H1 (cell line): ENCODE measurements at regions not wholly inside any gene's neighbourhood (a gene's known extent, or its start where the extent isn't known, plus 50 kb on each side); places are given as distances from the start of the nearest gene placed in this dataset.

ENCODE experiments used
- CBX5 ChIP-seq: fragments of 300-800, 300-1000 bp; sonication (generic); IDR thresholded peaks from 2 replicates; pipeline ENCODE4 v1.7.1; 2016; ENCODE audit warnings: antibody characterized with exemption, low read length, low read depth
- CHD1 ChIP-seq: IDR thresholded peaks from 2 replicates; pipeline ENCODE4 v1.6.1; 2012; ENCODE audit warnings: low read depth, low read length, improper control_type of control experiment
- CHD7 ChIP-seq: fragments of 300-600 bp; sonication (generic); IDR thresholded peaks from 2 replicates; pipeline ENCODE4 v1.7.1; 2012; ENCODE audit warnings: low read length, moderate library complexity, mild to moderate bottlenecking, inconsistent platforms; ENCODE audit not compliant: insufficient replicate concordance
- FOSL1 ChIP-seq: IDR thresholded peaks from 2 replicates; pipeline ENCODE4 v1.6.1; 2011; ENCODE audit warnings: mild to moderate bottlenecking, low read depth, low read length, moderate library complexity; ENCODE audit not compliant: insufficient read depth
- GTF2F1 ChIP-seq: IDR thresholded peaks from 2 replicates; pipeline ENCODE4 v1.6.1; 2012; ENCODE audit warnings: low read depth, low read length, improper control_type of control experiment, borderline replicate concordance
- RAD21 ChIP-seq, 2 experiments: IDR thresholded peaks in 1 of 2; conservative IDR thresholded peaks in 1 of 2; 2 replicates each; pipeline ENCODE4 v1.6.1; 2011; ENCODE audit warnings: low read depth in 2 of 2, low read length in 2 of 2, improper control_type of control experiment in 1 of 2, inconsistent platforms in 1 of 2, mild to moderate bottlenecking in 1 of 2, moderate library complexity in 1 of 2
- SAP30 ChIP-seq: fragments of 300-600 bp; sonication (generic); IDR thresholded peaks from 2 replicates; pipeline ENCODE4 v1.7.1; 2012; ENCODE audit warnings: low read length, moderate library complexity, mild to moderate bottlenecking, inconsistent platforms; ENCODE audit not compliant: insufficient read depth, insufficient replicate concordance
- SIX5 ChIP-seq: IDR thresholded peaks from 2 replicates; pipeline ENCODE4 v1.6.1; 2011; ENCODE audit warnings: mild to moderate bottlenecking, low read depth, low read length
- TEAD4 ChIP-seq: IDR thresholded peaks from 2 replicates; pipeline ENCODE4 v1.6.1; 2012; ENCODE audit warnings: low read depth, low read length, inconsistent platforms, mixed read lengths
- ZNF274 ChIP-seq: IDR thresholded peaks from 2 replicates; pipeline ENCODE4 v1.7.0; 2012; ENCODE audit warnings: low read length, borderline replicate concordance; ENCODE audit errors: extremely low read depth

DNA sequence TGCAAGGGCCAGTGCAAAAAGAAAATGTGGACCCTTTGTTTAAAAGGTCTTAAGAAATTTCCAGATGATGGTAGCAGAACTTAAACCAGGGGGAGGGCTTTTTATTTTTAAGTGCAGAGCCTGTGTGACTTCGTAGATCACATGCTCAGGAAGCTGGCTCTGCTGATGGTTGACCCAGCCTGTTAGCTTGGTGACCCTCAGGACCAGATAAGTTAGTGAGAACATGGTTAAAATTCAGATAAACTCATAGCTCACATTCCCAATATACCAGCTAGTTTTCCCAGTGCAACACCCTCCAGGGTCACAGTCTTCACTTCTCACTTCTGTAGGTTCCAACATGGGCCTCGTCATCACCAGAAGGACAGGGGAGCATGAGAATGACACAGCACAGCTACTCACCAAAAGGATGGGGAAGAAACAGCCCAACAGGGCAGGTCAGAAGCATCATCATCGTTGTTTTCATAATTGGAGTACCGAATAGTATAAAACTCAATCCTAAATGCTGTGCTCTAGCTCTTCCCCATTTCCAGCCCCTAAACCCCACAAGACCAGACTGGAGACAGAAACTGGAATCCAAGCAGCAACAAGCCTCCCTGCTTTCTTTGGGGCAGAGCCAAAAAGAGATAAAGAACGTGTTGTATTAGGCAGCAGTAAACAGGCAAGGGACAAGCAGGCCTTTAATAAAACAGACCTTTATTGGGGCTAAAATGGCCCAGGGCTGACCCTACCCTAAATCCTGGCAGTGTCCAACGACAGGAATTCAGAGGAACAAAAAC, 102.2 kb upstream of the ANKRD1 start (continued):
- TF ChIP-seq CHD7: no peak
- no peak for TF ChIP-seq CBX5
- no peak for TF ChIP-seq FOSL1
- no peak for TF ChIP-seq TEAD4
- TF ChIP-seq RAD21 (IDR thresholded peaks at IDR 0.05 in 1 of 2, conservative IDR thresholded peaks at IDR 0.05 in 1 of 2; ENCODE audit: low read depth in 2 of 2, low read length in 2 of 2): no peak
- TF ChIP-seq ZNF274: no peak
- no peak for TF ChIP-seq CHD1
- no peak for TF ChIP-seq GTF2F1
- TF ChIP-seq SIX5: no peak
- no peak for TF ChIP-seq SAP30
- TF ChIP-seq, all 59 proteins: peak for 0
